H9 (cell line): ENCODE measurements at regions not wholly inside any gene's neighbourhood (a gene's known extent, or its start where the extent isn't known, plus 50 kb on each side); places are given as distances from the start of the nearest gene placed in this dataset.

Experiments
- DNase-seq: peaks from one replicate; pipeline ENCODE4 v3.0.0-alpha.2; 2017
- H2AFZ ChIP-seq: one replicate; pipeline ENCODE4 v1.6.1; 2013; ENCODE audit warnings: mild to moderate bottlenecking, low read length, control low read depth, moderate library complexity
- H2AK5ac ChIP-seq: 2 replicates; pipeline ENCODE4 v1.6.1; 2013; ENCODE audit warnings: low read length, control low read depth, mixed read lengths; ENCODE audit not compliant: insufficient read length
- H2BK120ac ChIP-seq: one replicate; pipeline ENCODE4 v1.6.1; 2013; ENCODE audit warnings: low read depth, mild to moderate bottlenecking, low read length, control low read depth, inconsistent platforms; ENCODE audit not compliant: poor library complexity, severe bottlenecking
- H2BK12ac ChIP-seq: 2 replicates; pipeline ENCODE4 v1.6.1; 2013; ENCODE audit warnings: low read length, control low read depth, mixed read lengths, low read depth; ENCODE audit not compliant: insufficient read length
- H2BK15ac ChIP-seq: 2 replicates; pipeline ENCODE4 v1.6.1; 2013; ENCODE audit warnings: low read depth, low read length, control low read depth
- H2BK20ac ChIP-seq: one replicate; pipeline ENCODE4 v1.6.1; 2013; ENCODE audit warnings: low read depth, mild to moderate bottlenecking, low read length, control low read depth, inconsistent platforms; ENCODE audit not compliant: poor library complexity, severe bottlenecking
- H2BK5ac ChIP-seq: 2 replicates; pipeline ENCODE4 v1.6.1; 2013; ENCODE audit warnings: low read length, control low read depth, mixed read lengths; ENCODE audit not compliant: insufficient read length
- H3K14ac ChIP-seq: 2 replicates; pipeline ENCODE4 v1.6.1; 2013; ENCODE audit warnings: low read length, control low read depth; ENCODE audit not compliant: insufficient read depth
- H3K18ac ChIP-seq: 2 replicates; pipeline ENCODE4 v1.6.1; 2013; ENCODE audit warnings: low read depth, mild to moderate bottlenecking, mixed read lengths, low read length, control low read depth; ENCODE audit not compliant: insufficient read length
- H3K23ac ChIP-seq: 2 replicates; pipeline ENCODE4 v1.6.1; 2013; ENCODE audit warnings: low read length, control low read depth, mixed read lengths, low read depth; ENCODE audit not compliant: insufficient read length
- H3K23me2 ChIP-seq: 2 replicates; pipeline ENCODE4 v1.6.1; 2013; ENCODE audit warnings: low read depth, mild to moderate bottlenecking, mixed read lengths, low read length, control low read depth; ENCODE audit not compliant: insufficient read length, poor library complexity, severe bottlenecking
- H3K27ac ChIP-seq: 2 replicates; pipeline ENCODE4 v1.5.1; 2013; ENCODE audit warnings: low read length, control low read depth, mixed read lengths, low read depth; ENCODE audit not compliant: insufficient read length
- H3K27me3 ChIP-seq: 2 replicates; pipeline ENCODE4 v1.6.1; 2013; ENCODE audit warnings: low read length, control low read depth, inconsistent platforms; ENCODE audit not compliant: insufficient read depth
- H3K4ac ChIP-seq: 2 replicates; pipeline ENCODE4 v1.6.1; 2013; ENCODE audit warnings: low read depth, mild to moderate bottlenecking, control low read depth, inconsistent platforms, low read length, moderate library complexity
- H3K4me1 ChIP-seq: 2 replicates; pipeline ENCODE4 v1.6.1; 2013; ENCODE audit warnings: low read length, control low read depth, inconsistent platforms; ENCODE audit not compliant: insufficient read depth
- H3K4me2 ChIP-seq: 2 replicates; pipeline ENCODE4 v1.6.1; 2013; ENCODE audit warnings: low read length, control low read depth, mixed read lengths; ENCODE audit not compliant: insufficient read length, insufficient read depth
- H3K56ac ChIP-seq: 2 replicates; pipeline ENCODE4 v1.6.1; 2013; ENCODE audit warnings: low read depth, mild to moderate bottlenecking, mixed read lengths, low read length, control low read depth; ENCODE audit not compliant: insufficient read length
- H3K79me1 ChIP-seq: 2 replicates; pipeline ENCODE4 v1.6.1; 2013; ENCODE audit warnings: low read depth, mild to moderate bottlenecking, moderate library complexity, low read length, control low read depth, inconsistent platforms; ENCODE audit not compliant: insufficient read depth, poor library complexity, severe bottlenecking
- H3K79me2 ChIP-seq: 2 replicates; pipeline ENCODE4 v1.6.1; 2013; ENCODE audit warnings: low read length, control low read depth, inconsistent platforms; ENCODE audit not compliant: insufficient read depth
- H3K9ac ChIP-seq: 2 replicates; pipeline ENCODE4 v1.6.1; 2013; ENCODE audit warnings: low read length, control low read depth, mixed read lengths; ENCODE audit not compliant: insufficient read length; ENCODE audit errors: extremely low read depth
- H3K9me3 ChIP-seq: one replicate; pipeline ENCODE4 v1.6.1; 2013; ENCODE audit warnings: low read depth, low read length, inconsistent platforms; ENCODE audit not compliant: control insufficient read depth
- H3T11ph ChIP-seq: one replicate; pipeline ENCODE4 v1.6.1; 2013; ENCODE audit warnings: mild to moderate bottlenecking, low read length, control low read depth, inconsistent platforms
- H4K20me1 ChIP-seq: one replicate; pipeline ENCODE4 v1.6.1; 2013; ENCODE audit not compliant: control insufficient read depth, insufficient read length, insufficient read depth
- H4K5ac ChIP-seq: 2 replicates; pipeline ENCODE4 v1.6.1; 2013; ENCODE audit warnings: low read depth, mild to moderate bottlenecking, mixed read lengths, low read length, control low read depth; ENCODE audit not compliant: insufficient read length
- H4K8ac ChIP-seq: replicated peaks from 2 replicates; pipeline ENCODE4 v1.6.1; 2013; ENCODE audit warnings: low read length, control low read depth, mixed read lengths, low read depth; ENCODE audit not compliant: insufficient read length
- H4K91ac ChIP-seq: 2 replicates; pipeline ENCODE4 v1.6.1; 2013; ENCODE audit warnings: low read depth, mild to moderate bottlenecking, moderate library complexity, mixed read lengths, low read length, control low read depth; ENCODE audit not compliant: insufficient read length
- H3K27ac Mint-ChIP-seq, 3 experiments: 2 replicates in 2 of 3; 3 replicates in 1 of 3; pipeline ENCODE4 v1.8.0; 2020 to 2021; ENCODE audit warnings: mixed read lengths in 3 of 3, mild to moderate bottlenecking in 1 of 3, moderate library complexity in 1 of 3
- H3K27me3 Mint-ChIP-seq: 2 replicates; pipeline ENCODE4 v1.8.0; 2021; ENCODE audit warnings: low read depth, mild to moderate bottlenecking, moderate library complexity, mixed read lengths
- H3K36me3 Mint-ChIP-seq, 3 experiments: 2 replicates in 2 of 3; 3 replicates in 1 of 3; pipeline ENCODE4 v1.8.0; 2020 to 2021; ENCODE audit warnings: low read depth in 3 of 3, mixed read lengths in 3 of 3; ENCODE audit not compliant: insufficient read depth in 1 of 3
- H3K4me1 Mint-ChIP-seq, 2 experiments: 2 replicates each; pipeline ENCODE4 v1.8.0; 2020; ENCODE audit warnings: mixed read lengths in 2 of 2
- H3K4me3 Mint-ChIP-seq, 2 experiments: 2 replicates in 1 of 2; 3 replicates in 1 of 2; pipeline ENCODE4 v1.8.0; 2020 to 2021; ENCODE audit warnings: mild to moderate bottlenecking in 2 of 2, mixed read lengths in 2 of 2, moderate library complexity in 1 of 2
- H3K9me3 Mint-ChIP-seq, 2 experiments: 2 replicates in 1 of 2; 3 replicates in 1 of 2; pipeline ENCODE4 v1.8.0; 2020; ENCODE audit warnings: mild to moderate bottlenecking in 2 of 2, mixed read lengths in 2 of 2, moderate library complexity in 1 of 2
- CTCF ChIP-seq: fragments of 200-600 bp; sonication (generic); conservative IDR thresholded peaks from 3 replicates; pipeline ENCODE4 v1.8.0; 2021; ENCODE audit warnings: antibody characterized with exemption, mild to moderate bottlenecking
- WGBS: extraction: QIAGEN DNeasy Blood & Tissue Kit; methylation state at CpG from one replicate; pipeline ENCODE4 v1.1.7; 2013; ENCODE audit warnings: missing lambda C conversion rate, low lambda C conversion rate, mixed read lengths; ENCODE audit not compliant: insufficient read length; ENCODE audit errors: extremely low coverage; 5-methylcytosine and 5-hydroxymethylcytosine counted together

GRCh38 chr15:69736161-69736560, 283.5 kb downstream of the RPLP1 start:
- H3K9ac ChIP-seq, result no peak overlapping the region
- H3K36me3 Mint-ChIP-seq, result peaks cover 0 to 12% (median 0%) of the 10 kb centered on the region in 3 experiments; a peak in 2 of 7 replicates
- H4K20me1 ChIP-seq, result no peaks in the 10 kb centered on the region
- no peak overlapping the region for H2AK5ac ChIP-seq
- no peak overlapping the region; a peak in 1 of 7 replicates for H3K27ac Mint-ChIP-seq
- H3K4me1 ChIP-seq, result no peaks in the 10 kb centered on the region
- H3K9me3 ChIP-seq, result peaks cover 6% of the 10 kb centered on the region
- no peaks in the 10 kb centered on the region for H3K79me2 ChIP-seq
- no peaks in the 10 kb centered on the region; the same call in none of the 2 replicates for H3K27me3 Mint-ChIP-seq
- no peak overlapping the region for H4K5ac ChIP-seq
- no peak overlapping the region for H3K14ac ChIP-seq
- TF ChIP-seq CTCF, result no peak
- H3K4me2 ChIP-seq, result no peak overlapping the region
- no peak overlapping the region for H3K56ac ChIP-seq
- no peak overlapping the region for H3T11ph ChIP-seq
- no peak overlapping the region for H3K4ac ChIP-seq
- no peak overlapping the region for H2BK15ac ChIP-seq
- no peak overlapping the region for H3K4me3 Mint-ChIP-seq
- peaks cover 24% of the 10 kb centered on the region in 2 experiments for H3K4me1 Mint-ChIP-seq
- H3K27me3 ChIP-seq, result no peaks in the 10 kb centered on the region
- no peak for DNase-seq
- H3K79me1 ChIP-seq, result no peaks in the 10 kb centered on the region
- H4K91ac ChIP-seq, result no peak overlapping the region
- no peak overlapping the region for H2BK120ac ChIP-seq
- no CpG with 5 or more reads among the region's 3 CpGs for WGBS
- peaks cover 5 to 13% of the 10 kb centered on the region in 2 experiments; a peak in 3 of 5 replicates for H3K9me3 Mint-ChIP-seq
- H2BK5ac ChIP-seq, result no peak overlapping the region
- no peak overlapping the region for H3K23ac ChIP-seq
- no peaks in the 10 kb centered on the region for H3K23me2 ChIP-seq
- no peak overlapping the region for H4K8ac ChIP-seq
- H2AFZ ChIP-seq, result no peak overlapping the region
- no peak overlapping the region for H3K27ac ChIP-seq
- no peak overlapping the region for H2BK20ac ChIP-seq
- no peak overlapping the region for H2BK12ac ChIP-seq
- H3K18ac ChIP-seq, result no peak overlapping the region
